Transverse colon (tissue), 4 donors: ENCODE measurements at regions not wholly inside any gene's neighbourhood (a gene's known extent, or its start where the extent isn't known, plus 50 kb on each side); places are given as distances from the start of the nearest gene placed in this dataset.

Experiments
- CTCF ChIP-seq, 5 experiments: fragments of 200-600 bp in 3 of 5; fragments of 450-650 bp in 2 of 5; sonication (generic) in 3 of 5; IDR thresholded peaks; 1 replicate in 2 of 5; 2 replicates in 3 of 5; pipeline ENCODE4 v1.5.1; 2016 to 2017; ENCODE audit warnings: antibody characterized with exemption in 5 of 5, inconsistent platforms in 3 of 5, mild to moderate bottlenecking in 2 of 5, moderate library complexity in 1 of 5
- EP300 ChIP-seq: sonication (generic); formaldehyde crosslinking; IDR thresholded peaks from one replicate; pipeline ENCODE4 v1.6.1; 2017; ENCODE audit warnings: antibody characterized with exemption, low read depth
- POLR2A ChIP-seq: fragments of 450-650 bp; IDR thresholded peaks from one replicate; pipeline ENCODE4 v1.6.1; 2016; ENCODE audit warnings: antibody characterized with exemption, mild to moderate bottlenecking, moderate library complexity
- POLR2AphosphoS5 ChIP-seq, 3 donors: sonication (generic); formaldehyde crosslinking; IDR thresholded peaks; one replicate each; pipeline ENCODE4 v1.6.1; 2016; ENCODE audit warnings: antibody characterized with exemption in 3 of 3

- TF ChIP-seq POLR2AphosphoS5 (IDR thresholded peaks at IDR 0.05) (no peak), CTCF (IDR thresholded peaks at IDR 0.05) (no peak), EP300 (no peak), POLR2A (no peak)
These were observed 62.3 kb upstream of the TMEM178A start for GRCh38 chr2:39603436-39603835.
